ENCODE measurements at regions not wholly inside any gene's neighbourhood (a gene's known extent, or its start where the extent isn't known, plus 50 kb on each side); places are given as distances from the start of the nearest gene placed in this dataset.

GRCh38 chr7:41792120-41792519 is 89.2 kb upstream of the INHBA start:
- no peak for DNase-seq (ENCODE audit: low spot score in 2 of 2)
- WGBS, 2 donors, result 87 to 90% methylated on average over 5 of the region's 5 CpGs
- no peak overlapping the region for H3K4me3 ChIP-seq (ENCODE audit: low read depth, poor library complexity, severe bottlenecking)
- intact Hi-C loops (cut with DNase I; ENCODE audit: low total_unique reads), result no loop called here
- TF ChIP-seq CTCF (IDR thresholded peaks at IDR 0.05) (no peak), POLR2A (IDR thresholded peaks at IDR 0.05) (no peak)

GRCh38 chr7:41788556-41788955 is 85.7 kb upstream of the INHBA start:
- H3K4me3 ChIP-seq (ENCODE audit: low read depth, poor library complexity, severe bottlenecking), result no peak overlapping the region
- TF ChIP-seq POLR2A (IDR thresholded peaks at IDR 0.05) (no peak), CTCF (IDR thresholded peaks at IDR 0.05) (no peak)
- WGBS, 2 donors, result 69 to 77% methylated on average over 3 of the region's 3 CpGs
- intact Hi-C loops (cut with DNase I; ENCODE audit: low total_unique reads), result no loop called here
- DNase-seq (ENCODE audit: low spot score in 2 of 2), result no peak

GRCh38 chr7:41787651-41788350 is 84.9 kb upstream of the INHBA start:
- 52 to 59% methylated on average over 2 of the region's 2 CpGs for WGBS, 2 donors

GRCh38 chr7:41786944-41787343 is 84.1 kb upstream of the INHBA start:
- no peak overlapping the region for H3K4me3 ChIP-seq (ENCODE audit: low read depth, poor library complexity, severe bottlenecking)
- DNase-seq (ENCODE audit: low spot score in 2 of 2), result no peak
- WGBS, 2 donors, result 37 to 42% methylated on average over 5 of the region's 5 CpGs
- TF ChIP-seq CTCF (IDR thresholded peaks at IDR 0.05) (no peak), POLR2A (IDR thresholded peaks at IDR 0.05) (no peak)
- intact Hi-C loops (cut with DNase I; ENCODE audit: low total_unique reads), result no loop called here

More at GRCh38 chr7:41787651-41788350, 84.9 kb upstream of the INHBA start:
- H3K4me3 ChIP-seq (ENCODE audit: low read depth, poor library complexity, severe bottlenecking), result no peak overlapping the region
- TF ChIP-seq CTCF (IDR thresholded peaks at IDR 0.05) (no peak), POLR2A (IDR thresholded peaks at IDR 0.05) (no peak)
- DNase-seq (ENCODE audit: low spot score in 2 of 2), result no peak
- intact Hi-C loops (cut with DNase I; ENCODE audit: low total_unique reads), result no loop called here

- no peak for DNase-seq (ENCODE audit: low spot score in 2 of 2)
- TF ChIP-seq POLR2A (IDR thresholded peaks at IDR 0.05), result no peak
- no peak for TF ChIP-seq CTCF (IDR thresholded peaks at IDR 0.05)
- H3K4me3 ChIP-seq (ENCODE audit: low read depth, poor library complexity, severe bottlenecking), result no peak overlapping the region
- intact Hi-C loops (cut with DNase I; ENCODE audit: low total_unique reads), result no loop called here
- 89 to 91% methylated on average over 2 of the region's 2 CpGs for WGBS, 2 donors
Observed at GRCh38 chr7:41786404-41786803, 83.5 kb upstream of the INHBA start.

GRCh38 chr7:41785840-41786239 is 83.0 kb upstream of the INHBA start:
- no peak for DNase-seq (ENCODE audit: low spot score in 2 of 2)
- no peak for TF ChIP-seq POLR2A (IDR thresholded peaks at IDR 0.05)
- no peak for TF ChIP-seq CTCF (IDR thresholded peaks at IDR 0.05)

More at GRCh38 chr7:41785840-41786239, 83.0 kb upstream of the INHBA start:
- intact Hi-C loops (cut with DNase I; ENCODE audit: low total_unique reads), result no loop called here
- no peak overlapping the region for H3K4me3 ChIP-seq (ENCODE audit: low read depth, poor library complexity, severe bottlenecking)
- 85 to 93% methylated on average over 5 of the region's 5 CpGs for WGBS, 2 donors

Data from lower leg skin (tissue), 4 donors.